SK-N-SH (cell line): ENCODE measurements at regions not wholly inside any gene's neighbourhood (a gene's known extent, or its start where the extent isn't known, plus 50 kb on each side); places are given as distances from the start of the nearest gene placed in this dataset.

ENCODE experiments used
- MXI1 ChIP-seq: IDR thresholded peaks from 2 replicates; pipeline ENCODE4 v1.6.1; 2012; ENCODE audit warnings: mild to moderate bottlenecking, low read depth, low read length, improper control_type of control experiment
- TF ChIP-seq, protein P1 (sequence below): fragments of 200-600 bp; sonication (generic); IDR thresholded peaks from 2 replicates; pipeline ENCODE4 v1.6.1; 2017; ENCODE audit warnings: antibody characterized with exemption, mild to moderate bottlenecking, moderate library complexity
- TF ChIP-seq, protein P2 (sequence below): IDR thresholded peaks from 2 replicates; pipeline ENCODE4 v1.4.0; 2012; ENCODE audit warnings: low read depth
- TF ChIP-seq, protein P3 (sequence below): fragments of 150-350 bp; IDR thresholded peaks from 2 replicates; pipeline ENCODE4 v1.6.1; 2017; ENCODE audit warnings: antibody characterized with exemption, low read length, low read depth, borderline replicate concordance

DNA sequence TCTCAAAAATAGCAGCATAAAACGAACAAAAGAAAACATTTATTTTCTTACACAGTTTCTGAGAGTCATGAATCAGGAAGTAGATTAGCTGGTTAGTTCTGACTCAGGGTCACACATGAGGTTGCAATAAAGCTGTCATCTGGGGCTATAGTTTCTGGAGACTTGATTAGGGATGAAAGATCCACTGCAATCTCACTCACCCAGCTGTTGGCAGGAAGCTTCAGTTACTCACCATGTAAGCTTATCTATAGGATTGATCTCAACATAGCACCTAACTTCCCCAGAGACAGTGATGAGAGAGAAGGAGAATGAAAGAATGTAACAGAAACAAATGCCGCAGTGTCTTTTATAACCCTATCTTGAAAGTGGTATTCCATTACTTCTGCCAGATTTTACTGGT, 435.5 kb downstream of the GABRG1 start:
- TF ChIP-seq, protein P1, sequence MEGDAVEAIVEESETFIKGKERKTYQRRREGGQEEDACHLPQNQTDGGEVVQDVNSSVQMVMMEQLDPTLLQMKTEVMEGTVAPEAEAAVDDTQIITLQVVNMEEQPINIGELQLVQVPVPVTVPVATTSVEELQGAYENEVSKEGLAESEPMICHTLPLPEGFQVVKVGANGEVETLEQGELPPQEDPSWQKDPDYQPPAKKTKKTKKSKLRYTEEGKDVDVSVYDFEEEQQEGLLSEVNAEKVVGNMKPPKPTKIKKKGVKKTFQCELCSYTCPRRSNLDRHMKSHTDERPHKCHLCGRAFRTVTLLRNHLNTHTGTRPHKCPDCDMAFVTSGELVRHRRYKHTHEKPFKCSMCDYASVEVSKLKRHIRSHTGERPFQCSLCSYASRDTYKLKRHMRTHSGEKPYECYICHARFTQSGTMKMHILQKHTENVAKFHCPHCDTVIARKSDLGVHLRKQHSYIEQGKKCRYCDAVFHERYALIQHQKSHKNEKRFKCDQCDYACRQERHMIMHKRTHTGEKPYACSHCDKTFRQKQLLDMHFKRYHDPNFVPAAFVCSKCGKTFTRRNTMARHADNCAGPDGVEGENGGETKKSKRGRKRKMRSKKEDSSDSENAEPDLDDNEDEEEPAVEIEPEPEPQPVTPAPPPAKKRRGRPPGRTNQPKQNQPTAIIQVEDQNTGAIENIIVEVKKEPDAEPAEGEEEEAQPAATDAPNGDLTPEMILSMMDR = no peak
- TF ChIP-seq, protein P2, sequence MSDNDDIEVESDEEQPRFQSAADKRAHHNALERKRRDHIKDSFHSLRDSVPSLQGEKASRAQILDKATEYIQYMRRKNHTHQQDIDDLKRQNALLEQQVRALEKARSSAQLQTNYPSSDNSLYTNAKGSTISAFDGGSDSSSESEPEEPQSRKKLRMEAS = no peak
- TF ChIP-seq, protein P3, sequence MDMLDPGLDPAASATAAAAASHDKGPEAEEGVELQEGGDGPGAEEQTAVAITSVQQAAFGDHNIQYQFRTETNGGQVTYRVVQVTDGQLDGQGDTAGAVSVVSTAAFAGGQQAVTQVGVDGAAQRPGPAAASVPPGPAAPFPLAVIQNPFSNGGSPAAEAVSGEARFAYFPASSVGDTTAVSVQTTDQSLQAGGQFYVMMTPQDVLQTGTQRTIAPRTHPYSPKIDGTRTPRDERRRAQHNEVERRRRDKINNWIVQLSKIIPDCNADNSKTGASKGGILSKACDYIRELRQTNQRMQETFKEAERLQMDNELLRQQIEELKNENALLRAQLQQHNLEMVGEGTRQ = no peak
- TF ChIP-seq MXI1 = no peak
